GM10266 (cell line): ENCODE measurements at regions not wholly inside any gene's neighbourhood (a gene's known extent, or its start where the extent isn't known, plus 50 kb on each side); places are given as distances from the start of the nearest gene placed in this dataset.

Experiments
- DNase-seq: peaks from one replicate; pipeline ENCODE4 v3.0.0; 2012; ENCODE audit errors: extremely low spot score
- TF ChIP-seq, protein P1 (sequence below): IDR thresholded peaks from 2 replicates; pipeline ENCODE4 v1.5.1; 2012; ENCODE audit warnings: mild to moderate bottlenecking, low read depth; ENCODE audit not compliant: control insufficient read depth, insufficient read depth; ENCODE audit errors: missing control alignments

DNA sequence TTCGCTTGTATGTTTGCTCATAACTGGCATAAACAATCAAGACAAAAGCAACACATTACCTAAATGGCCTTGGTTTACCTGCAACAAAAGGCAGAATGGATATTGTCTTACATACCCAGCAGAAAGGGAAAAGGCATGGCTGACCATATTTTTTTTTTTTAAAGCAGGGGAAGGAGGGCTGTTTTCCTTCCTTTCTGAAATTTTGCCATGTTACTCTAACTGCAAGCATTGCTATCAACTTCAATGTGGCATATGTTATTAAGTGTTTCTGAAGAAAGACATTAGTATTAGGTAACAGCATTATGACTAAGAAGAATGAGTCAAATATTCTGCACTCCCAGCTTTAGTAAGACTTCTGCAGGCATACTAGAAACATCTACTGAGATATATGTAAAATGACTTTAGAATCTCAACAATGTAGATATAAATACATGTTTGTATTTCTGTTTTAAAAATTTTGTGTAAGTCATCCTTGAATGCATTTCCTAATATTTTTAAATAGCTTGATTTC, 512.6 kb upstream of the FAM241A start:
- TF ChIP-seq, protein P1, sequence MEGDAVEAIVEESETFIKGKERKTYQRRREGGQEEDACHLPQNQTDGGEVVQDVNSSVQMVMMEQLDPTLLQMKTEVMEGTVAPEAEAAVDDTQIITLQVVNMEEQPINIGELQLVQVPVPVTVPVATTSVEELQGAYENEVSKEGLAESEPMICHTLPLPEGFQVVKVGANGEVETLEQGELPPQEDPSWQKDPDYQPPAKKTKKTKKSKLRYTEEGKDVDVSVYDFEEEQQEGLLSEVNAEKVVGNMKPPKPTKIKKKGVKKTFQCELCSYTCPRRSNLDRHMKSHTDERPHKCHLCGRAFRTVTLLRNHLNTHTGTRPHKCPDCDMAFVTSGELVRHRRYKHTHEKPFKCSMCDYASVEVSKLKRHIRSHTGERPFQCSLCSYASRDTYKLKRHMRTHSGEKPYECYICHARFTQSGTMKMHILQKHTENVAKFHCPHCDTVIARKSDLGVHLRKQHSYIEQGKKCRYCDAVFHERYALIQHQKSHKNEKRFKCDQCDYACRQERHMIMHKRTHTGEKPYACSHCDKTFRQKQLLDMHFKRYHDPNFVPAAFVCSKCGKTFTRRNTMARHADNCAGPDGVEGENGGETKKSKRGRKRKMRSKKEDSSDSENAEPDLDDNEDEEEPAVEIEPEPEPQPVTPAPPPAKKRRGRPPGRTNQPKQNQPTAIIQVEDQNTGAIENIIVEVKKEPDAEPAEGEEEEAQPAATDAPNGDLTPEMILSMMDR: no peak
- no peak for DNase-seq

DNA sequence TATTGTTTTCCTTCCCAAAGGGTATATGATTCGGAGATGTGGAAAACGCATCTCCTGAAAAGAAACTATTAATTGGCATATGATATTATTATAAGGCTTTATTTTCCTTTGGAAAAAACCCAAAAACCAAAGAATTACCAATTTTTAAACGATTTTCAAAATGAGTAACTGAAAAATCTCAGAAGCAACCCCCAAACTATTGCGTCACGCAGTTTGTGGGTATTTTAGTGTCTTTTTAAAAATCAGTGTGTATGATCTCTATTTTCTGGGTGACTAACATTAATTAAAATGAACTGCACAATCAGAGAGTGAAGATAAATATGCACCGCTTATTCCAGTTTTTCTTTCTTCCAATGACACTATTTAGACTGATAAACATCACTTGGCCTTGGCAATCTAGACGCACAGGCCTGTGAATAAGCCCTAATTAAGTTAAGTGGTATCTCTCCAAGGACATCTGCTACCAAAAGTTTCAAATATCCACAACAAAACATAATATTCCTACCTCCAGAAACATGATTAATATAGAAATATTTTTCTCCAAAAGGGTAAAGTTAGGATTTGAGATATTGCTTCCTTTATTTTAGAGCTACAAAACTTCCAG, 511.5 kb upstream of the FAM241A start:
- no peak for DNase-seq
- TF ChIP-seq, protein P1: no peak

DNA sequence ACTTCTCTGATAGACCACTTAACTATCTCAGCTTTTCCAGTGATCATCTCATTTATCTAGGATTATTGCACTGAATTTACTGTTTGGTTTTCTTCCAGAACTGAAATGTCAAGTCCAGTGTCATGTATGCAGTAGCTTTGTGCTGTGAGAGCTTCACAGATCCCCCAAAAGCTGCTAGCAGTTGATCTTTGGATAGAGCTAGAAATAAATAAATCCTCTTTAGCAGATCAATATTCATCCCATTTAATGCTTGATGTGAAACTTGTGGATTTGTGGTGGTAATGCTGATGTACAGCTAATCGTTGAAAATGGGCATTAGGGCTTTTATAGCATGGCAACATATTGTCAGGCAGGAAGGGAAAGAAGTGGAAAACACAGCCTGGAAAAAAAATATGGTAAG, 509.6 kb upstream of the FAM241A start:
- no peak for DNase-seq
- TF ChIP-seq, protein P1: no peak

DNA sequence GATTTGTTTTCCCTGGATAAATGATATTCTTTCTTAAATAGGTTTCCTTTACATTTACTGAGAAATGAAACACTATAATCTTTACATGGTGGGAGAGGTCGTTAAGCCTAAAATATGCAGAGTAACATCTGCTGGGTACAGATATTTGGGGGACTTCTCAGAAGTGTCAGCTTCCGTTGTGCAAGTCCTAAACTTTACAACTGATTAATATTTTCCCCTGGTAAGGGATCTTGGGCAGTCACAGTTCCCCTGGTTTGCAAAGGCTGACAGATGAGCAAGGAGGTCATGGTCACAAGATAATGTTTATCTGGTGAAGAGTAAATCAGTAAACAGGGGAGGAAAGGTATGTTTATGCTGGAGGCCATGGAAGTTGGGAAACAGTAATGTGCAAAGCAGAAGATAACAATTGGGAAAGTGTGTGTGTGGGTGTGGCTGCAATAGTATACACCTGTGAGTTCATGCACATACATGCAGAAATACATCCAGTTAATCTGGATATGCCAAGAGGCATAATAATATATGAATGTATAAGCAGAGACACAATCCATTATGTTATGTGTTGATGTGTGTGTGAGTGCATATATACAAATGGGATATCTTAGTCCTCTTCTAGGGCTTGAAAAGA, 508.2 kb upstream of the FAM241A start:
- TF ChIP-seq, protein P1: no peak
- no peak for DNase-seq

DNA sequence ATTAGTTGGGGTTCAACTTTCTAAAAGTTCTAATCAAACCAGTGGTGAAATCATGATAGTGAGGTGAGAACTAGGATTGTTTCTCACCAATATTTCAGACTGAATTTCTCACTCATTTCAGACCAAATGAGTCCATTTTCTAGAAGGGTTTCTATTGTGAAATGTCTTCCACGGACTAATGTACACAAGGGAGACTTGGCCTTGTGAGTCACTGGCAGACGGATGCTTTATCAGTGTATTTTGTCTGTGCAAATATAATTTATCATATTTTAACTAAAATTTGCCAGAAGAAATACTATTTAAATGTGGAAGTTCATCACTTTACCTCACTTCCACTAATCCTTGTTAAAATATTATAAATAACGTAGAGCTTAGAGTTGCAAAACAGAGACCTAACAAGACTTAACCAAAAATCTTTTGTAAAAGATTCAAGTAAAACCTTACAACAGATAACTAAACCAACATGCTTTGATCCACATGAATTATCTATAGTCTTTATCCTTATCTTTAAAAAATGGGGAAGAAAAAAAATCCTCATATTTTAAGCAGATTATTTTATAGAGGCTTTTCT, 506.0 kb upstream of the FAM241A start:
- no peak for DNase-seq

DNA sequence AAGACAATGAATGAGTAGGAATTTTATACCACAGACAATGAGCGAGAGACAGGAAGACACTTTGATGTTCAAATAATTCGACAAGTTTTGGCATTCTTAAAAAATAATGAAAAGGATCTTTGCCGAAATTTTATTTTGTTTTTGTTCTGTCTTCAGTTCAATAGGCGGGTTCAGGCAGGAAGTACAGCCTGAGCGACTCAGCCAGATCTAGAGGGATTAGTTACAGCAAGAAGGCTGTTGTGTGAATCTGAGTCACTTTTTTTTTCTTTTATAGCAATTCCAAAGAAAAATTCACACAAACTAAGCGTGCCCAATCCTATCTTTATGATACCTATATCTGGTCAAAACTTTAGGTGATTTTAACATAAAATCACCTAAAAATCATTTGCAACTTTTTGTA, 505.4 kb upstream of the FAM241A start:
- TF ChIP-seq, protein P1: no peak
- no peak for DNase-seq

More for the DNA sequence above, 506.0 kb upstream of the FAM241A start:
- TF ChIP-seq, protein P1: no peak
